HG03469 (cell line): ENCODE measurements at regions not wholly inside any gene's neighbourhood (a gene's known extent, or its start where the extent isn't known, plus 50 kb on each side); places are given as distances from the start of the nearest gene placed in this dataset.

Experiments
- ATAC-seq: cut with Tn5 transposase; IDR thresholded peaks from one replicate; pipeline ENCODE4 v1.9.1; 2021; ENCODE audit warnings: mild to moderate bottlenecking, moderate library complexity, moderate number of reproducible peaks; ENCODE audit not compliant: unreplicated experiment

DNA sequence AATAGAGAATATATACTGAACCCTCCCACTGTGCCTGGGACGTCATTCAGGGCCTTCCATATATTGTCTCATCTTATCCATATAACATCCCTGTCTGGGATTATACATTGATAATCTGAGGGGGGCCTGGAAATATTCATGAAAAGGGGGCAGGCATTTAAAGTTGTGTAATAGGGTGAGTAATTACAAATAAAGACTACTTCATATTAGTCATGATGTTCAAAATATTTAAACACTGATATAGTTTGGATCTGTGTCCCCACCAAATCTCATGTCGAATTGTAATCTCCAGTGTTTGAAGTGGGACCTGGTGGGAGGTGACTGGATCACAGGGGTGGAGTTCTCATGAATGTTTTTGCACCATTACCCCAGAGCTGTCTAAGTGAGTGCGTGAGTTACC lies 97.8 kb downstream of the AQP9 start:
- no peak for ATAC-seq

DNA sequence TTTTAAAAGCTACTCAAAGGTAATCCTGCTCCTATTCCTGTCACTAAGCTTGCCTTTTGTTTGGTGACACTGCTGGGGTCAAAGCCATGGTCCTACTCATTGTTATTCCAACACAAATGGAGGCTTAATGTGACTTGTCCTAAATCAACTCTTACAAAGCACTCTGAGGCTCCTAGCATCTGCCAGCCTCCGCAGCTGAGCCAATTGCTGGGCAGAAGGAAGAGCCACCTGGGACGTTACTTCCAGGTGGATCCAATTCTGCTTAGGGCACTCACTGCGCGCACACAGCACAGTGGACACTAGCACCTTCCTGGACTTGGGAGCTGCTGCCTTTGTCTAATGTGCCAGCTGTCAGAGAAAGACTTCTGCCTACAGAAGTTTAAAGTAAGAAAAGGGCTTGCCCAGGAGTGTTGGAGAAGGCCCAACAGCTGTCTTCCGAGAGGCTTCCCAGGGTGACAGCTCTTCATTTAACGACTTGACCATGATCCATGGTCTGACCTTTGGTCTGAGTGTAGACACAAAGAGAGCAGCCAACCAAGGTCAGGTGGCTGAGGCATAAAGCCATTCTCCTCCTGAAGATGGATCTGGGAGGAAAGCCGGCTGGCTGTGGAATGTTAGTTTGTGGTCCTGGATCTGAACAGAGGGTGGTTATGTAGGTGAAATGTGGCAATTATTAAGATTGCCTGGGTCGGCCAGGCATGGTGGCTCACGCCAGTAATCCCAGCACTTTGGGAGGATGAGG lies 102.2 kb downstream of the AQP9 start:
- ATAC-seq = no peak

DNA sequence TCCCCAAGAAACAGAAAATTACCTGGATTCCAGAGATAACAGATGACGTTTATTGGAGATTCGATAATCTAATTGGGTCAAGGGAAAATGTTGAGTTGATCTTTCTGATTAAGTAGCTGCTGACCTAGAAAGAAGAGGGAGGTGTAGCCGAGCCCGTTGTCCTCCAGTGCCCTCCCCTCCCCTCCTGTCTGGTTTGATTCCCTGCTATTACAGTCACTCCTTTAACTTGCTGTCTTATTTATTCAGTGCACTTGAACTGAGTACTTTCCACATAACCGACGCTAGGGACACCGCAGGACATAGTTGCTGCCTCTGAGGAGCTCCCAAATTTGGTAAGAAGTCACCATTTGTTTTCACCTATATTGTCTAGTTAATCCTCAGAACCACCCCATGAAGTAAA lies 103.7 kb downstream of the AQP9 start:
- no peak for ATAC-seq

DNA sequence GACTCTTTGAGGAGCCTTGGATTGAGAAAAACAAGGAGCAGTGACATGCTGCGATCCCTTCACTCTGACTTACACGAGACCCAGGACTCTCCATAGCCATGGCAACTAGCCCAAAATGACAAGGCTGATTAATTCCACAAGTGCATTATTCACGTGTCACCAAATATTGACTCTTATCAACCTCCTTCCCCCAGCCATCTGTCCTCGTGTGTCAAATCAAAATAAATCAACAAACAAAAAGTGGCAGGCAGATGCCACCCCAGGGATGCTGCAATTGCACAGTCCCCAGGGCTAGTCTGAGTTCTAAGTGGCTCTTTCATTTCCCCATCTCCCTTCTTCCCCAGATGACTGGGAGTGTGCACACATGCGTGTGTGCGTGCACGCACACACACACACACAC lies 104.9 kb downstream of the AQP9 start:
- no peak for ATAC-seq

DNA sequence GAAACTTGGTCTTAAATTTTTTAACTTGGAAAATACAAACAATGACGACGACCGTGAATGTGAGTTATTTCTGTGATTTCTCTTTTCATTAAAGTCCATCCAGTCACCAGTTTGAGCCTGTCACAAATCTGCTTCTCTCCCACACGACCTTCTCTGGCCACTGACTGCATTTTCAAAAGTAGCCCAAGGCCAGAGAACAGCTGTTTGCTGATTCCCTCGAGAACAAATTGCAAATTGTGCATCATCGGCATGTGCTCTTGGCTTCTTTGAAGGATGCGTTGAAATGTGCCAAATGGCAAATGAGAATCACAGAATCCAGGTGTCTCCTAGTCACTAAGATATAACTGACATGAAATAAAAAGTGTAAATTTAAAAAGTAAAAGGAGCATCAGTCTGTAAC lies 106.4 kb downstream of the AQP9 start:
- no peak for ATAC-seq

DNA sequence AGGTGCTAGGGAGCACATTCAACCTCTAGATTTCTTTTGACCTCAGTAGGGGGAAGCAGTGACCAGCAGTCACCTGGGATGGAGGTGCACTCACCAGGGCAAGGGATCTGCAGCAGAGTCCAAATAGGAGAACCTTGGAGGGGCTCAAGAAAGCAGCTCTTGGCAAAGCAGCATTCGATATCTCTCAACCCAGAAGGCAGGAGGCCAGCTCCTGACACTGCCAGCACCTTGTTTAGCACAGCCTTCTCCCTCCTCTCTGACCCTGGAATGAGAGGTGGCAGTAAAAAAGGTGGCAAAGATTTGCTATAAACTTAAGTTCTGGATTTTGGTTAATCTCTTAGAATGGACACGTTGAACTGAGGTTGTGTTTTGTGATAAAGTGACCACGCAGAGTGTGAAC lies 107.9 kb downstream of the AQP9 start:
- no peak for ATAC-seq

DNA sequence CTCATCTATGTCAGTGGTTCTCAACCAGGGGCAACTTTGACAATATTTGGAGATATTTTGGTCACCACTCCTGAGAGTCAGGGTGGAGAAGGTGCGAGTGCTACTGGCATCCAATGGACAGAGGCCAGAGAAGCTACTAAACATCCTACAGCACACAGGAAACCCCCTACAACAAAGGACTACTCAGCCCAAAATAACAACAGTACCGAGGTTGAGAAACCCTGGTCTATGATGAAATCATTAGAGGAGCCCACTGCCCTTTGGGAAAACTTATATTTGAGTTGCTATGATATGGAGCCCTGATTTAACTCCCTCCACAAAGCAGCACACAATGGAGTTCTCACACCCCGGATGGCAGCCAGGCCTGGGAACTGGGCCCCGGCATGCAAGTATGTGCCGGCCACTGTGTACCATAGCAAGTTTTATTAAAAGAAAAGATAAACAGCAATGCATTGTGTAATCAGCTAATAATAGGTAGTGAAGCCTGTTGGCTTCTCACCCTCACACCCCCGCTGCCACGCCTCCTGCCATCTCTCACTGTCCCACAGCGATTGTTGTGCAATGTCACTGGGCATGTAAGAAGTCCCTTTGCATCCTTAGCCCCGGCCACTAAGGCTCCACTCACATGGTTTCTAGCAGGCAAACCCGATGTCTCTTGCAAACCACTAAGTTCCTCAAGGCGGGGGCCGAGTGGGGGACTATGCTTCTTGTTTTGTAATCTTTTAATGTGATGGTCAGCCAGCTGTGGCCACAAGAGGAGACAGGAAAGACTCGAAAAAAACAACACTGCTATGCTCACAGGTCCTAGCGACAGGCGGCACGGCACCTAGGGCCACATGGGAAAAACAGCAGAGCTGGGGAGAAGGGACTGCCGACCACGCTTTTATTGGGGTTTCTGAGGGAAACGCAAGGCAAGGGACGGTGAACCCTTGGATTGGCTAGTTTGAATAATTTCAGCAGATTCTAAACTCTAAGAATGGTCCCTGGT lies 110.0 kb downstream of the AQP9 start:
- ATAC-seq = no peak

DNA sequence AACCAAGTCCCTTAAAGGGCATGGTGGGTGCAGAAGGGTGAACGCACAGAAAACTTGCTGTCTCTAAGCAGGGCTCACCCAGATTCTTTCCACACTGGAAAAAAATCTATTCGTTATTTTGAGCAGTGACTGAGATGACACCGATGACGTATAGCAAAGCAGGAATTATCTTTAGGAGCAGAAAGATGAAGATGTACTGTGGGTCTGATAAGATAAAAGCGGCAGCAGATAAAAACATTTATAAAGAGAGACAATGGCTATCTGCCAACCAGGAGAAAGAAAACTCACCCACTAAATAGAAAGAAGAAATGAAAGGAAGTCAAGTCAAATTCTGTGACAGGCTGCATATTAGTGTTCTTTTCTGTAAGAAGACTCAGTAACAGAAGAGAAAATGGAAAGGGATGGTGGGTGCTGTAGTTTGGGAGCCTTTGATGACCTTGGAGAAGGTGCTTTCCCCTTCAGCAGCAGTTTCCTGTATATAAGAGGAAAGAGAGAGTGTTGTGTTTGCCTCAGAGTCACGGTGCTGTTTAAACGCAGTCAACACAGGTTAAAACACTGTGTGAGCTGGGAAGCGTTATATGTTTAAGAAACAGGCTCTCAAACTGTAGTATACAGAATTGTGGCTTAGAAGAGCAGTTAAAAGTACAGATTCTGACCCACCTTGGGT lies 111.6 kb downstream of the AQP9 start:
- no peak for ATAC-seq

DNA sequence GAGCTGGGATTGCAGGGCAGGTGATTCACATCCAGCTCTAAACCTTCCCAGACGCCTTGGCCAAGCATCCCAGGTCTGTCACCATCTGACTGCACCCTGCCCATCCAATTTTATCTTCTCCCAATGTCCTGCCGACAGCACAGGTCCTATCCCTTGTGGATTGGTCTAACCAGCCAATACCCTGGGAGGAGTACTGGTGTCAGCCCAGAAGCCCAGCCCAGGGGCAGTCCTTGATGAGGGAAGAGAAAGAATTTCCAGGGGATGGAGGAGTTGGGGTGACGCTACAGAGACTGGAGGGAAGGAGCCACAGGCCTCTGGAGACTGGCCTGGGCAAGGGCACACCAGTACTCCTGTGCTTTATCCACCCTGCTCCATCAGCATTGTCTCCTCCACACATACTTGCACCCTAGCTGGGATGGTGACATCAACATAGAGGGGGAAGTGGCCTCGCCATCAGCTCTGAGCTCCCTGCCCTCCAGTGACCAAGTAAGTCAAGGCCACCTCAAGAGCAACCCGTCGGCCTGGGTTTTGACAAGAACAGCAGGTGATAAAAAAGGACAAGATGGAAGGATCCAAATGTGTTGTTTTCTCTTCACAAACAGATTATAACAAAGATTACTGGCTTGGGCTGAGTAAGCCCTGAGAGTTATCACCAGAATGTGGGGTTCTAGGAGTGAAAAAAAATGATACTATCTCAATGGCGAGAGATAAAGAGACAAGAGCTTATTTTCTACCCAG lies 114.6 kb downstream of the AQP9 start:
- ATAC-seq = no peak

DNA sequence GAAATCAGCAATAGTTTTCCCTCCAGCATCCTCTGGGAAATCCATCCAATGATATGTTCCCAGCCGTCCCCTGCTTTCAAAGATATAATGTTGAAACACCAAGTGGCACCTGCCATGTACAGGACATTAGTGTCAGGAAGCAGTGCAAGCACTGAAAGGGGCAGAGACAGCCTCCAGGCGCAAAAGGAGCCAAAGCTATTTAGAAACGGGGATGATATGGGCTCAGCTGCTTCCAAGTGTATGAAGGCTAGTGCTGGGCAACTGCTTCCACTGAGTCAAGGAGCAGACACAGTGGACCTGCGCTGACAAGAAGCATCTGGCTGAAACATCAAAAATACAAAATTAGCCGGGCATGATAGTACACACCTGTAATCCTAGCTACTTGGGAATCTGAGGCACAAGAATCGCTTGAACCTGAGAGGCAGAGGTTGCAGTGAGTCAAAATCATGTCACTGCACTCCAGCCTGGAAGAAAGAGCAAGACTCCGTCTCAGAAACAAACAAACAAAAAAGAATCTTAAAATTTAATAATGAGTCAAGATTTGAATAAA lies 119.7 kb downstream of the AQP9 start:
- ATAC-seq = no peak

DNA sequence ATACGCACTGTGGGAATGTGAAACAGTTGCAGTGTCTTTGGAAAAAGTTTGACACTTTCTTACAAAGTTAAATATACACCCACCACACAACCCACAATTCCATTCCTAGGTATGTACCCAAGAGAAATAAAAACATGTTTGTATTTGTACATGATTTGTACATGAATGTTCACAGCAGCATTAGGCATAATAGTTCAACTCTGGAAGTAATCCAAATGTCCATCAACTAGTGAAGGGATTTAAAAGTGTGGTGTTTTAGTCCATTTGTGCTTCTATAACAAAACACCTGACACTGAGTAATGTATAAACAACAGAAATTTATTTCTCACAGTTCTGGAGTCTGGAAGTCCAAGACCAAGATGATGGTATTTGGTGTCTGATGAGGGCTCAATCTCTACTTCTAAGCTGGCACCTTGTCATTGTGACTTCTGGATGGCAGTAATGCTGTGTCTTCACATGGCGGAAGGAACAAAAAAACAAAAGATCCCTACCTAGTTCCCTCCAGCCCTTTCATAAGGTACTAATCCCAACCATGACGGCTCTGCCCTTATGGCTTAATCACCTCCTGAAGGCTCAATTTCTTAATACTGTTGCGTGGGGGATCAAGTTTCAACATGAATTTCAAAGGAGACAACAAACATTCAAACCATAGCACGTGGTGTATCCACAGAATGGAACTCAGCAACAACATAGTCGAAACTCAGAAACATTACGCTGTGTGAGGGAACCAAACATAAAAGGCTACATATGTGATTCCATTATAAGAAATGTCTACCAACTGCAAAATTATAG lies 120.5 kb downstream of the AQP9 start:
- no peak for ATAC-seq

DNA sequence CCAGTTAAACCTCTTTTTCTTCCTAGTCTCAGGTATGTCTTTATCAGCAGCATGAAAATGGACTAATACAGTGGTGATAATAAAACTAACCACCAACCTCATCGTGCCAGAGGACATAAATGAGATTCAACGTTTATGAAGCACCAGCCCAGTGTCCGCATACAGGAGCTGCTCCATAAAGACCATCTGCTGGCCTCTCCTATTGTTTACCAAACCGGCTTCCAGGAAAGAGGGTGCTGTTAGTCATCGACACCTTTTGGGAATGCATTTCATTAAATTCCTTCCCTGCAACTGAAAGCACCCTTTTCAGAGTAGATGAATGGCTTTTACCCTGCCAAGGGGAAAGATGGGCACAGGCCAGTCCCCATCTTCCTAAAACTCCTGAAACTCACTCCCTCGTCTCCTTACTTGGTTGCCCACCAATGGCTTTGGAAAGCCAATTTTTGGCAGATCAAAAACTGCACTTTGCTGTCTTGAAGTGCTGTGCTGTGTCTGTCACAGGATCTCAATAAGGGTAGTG lies 122.1 kb downstream of the AQP9 start:
- no peak for ATAC-seq

DNA sequence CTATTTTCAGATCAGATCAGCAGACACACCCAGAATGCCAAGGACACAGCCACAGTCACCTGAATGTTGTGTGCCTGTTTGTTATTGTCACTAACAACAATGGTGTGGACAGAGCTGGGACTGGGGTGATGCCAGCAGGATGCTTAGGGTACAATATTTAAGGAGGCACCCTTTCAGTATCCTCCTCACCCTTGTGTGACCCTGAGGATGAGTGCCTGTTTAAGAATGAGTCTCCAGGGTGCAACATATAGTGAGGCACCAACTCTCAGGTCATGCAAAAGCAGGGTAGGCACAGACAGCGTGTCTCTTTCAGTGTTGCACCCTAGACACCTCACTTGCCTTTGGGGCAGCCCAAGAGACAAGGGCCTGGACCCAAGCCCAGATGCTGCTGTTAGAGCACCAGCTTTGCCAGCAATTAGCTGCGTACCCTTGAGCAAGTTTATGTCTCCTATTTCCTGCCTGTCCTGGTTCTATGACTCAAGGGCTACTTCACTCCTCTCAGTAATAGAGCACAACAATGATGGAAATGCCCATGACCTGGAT lies 122.6 kb downstream of the AQP9 start:
- ATAC-seq = no peak

DNA sequence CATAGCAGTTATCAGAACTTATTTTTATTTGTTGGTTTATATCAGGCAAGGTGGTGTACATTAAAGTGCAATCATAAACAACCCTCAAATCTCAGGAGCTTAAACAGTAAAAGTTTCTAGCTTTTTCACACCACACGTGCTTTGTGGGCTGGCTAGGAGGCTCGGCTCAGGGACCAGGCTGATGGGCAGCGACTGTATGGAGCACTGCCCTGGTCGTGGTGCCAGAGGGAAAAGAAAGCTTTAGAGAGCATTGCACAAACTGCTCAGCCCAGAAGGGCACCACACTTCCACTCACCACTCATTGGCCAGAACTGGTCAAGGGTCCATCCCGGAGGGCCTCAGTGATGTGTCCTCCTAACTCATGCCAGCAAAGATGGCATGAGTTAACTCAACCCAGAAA lies 123.2 kb downstream of the AQP9 start:
- ATAC-seq = no peak

DNA sequence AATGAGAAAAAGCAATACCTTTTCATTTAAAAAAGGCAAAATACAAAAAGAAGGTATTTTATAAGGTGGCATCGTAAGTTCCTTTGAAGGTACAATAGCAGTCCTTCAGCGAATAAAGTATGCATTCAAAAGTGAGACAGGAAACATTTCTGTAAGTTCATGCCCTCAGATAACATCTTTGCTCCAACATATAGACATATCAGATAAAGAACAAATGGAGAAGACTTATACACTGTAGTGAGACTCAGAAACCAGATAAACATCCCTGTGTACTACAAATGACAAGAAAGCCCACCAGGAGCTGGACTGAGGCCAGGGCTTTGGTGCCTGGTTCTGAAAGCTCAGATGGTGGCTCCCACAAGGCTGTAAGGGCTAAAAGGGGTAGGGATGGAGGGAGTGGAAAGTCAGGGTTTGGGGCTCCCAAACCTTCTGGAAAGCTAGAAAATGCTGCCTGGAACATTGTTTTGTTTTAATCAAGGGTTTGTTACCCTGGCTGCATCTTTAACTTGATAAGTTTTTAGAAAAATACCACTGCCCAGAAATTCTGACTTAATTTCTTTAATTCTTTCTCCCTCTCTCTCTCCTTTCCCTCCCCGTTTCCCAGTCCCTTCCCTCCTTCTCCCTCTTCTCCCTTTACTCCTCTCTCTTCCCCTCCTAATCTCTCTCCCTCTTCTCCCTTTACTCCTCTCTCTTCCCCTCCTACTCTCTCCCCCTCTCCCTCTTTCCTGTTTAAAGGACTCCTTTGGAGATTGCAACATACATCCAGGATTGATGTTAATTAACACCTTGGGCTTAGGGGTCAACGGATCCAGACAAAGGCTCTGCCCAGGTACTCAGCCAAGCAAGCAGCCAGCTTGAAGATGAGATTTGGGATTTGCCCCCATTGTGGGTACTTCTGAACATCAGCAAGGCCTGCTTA lies 126.1 kb downstream of the AQP9 start:
- ATAC-seq = no peak

DNA sequence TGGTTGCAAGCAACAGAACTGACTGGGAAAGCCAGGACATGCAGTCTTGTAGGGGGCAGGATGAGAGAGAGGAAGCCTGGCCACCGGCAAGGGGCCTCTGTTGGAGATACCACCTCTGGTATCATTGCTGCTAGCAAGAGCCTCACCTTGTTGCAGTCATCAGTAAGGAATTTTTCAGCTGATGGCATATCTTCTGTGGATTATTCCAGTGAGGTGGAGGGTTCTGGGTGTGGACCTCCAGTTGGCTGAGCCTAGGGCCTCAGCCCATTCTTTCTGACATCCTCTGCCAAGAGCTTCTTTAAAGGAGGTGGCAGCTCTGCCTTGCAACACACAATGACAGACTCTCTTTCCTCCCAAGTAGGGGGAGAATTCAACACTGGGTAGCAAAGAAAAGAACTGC lies 128.9 kb downstream of the AQP9 start:
- ATAC-seq = no peak

DNA sequence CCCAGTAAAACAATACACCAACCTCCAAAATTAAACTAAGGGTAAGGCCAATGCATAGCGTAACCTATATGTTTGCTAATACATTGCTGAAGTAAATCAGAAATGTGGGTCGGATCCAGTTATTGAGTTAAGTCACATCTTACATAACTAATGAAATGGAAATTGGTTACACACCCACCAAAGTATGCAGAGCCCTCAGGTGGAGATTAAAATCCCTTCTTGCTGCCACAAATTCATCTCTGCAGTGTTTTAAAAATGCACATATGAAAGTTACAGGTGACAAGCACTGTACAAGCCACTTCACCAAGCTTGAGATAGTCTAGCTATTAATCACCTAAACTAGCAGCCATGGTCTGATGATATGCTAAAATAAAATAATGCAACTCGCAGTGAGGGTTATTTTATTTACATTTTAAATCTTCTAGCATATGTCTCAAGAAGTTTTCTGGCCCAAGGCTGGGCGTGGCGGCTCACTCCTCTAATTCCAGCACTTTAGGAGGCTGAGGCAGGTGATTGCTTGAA lies 130.6 kb downstream of the AQP9 start:
- no peak for ATAC-seq
